Transverse colon (tissue), 3 donors: ENCODE measurements at regions not wholly inside any gene's neighbourhood (a gene's known extent, or its start where the extent isn't known, plus 50 kb on each side); places are given as distances from the start of the nearest gene placed in this dataset.

Experiments used
- CTCF ChIP-seq, 5 experiments: fragments of 200-600 bp in 3 of 5; fragments of 450-650 bp in 2 of 5; sonication (generic) in 3 of 5; IDR thresholded peaks; 1 replicate in 2 of 5; 2 replicates in 3 of 5; pipeline ENCODE4 v1.5.1; 2016 to 2017; ENCODE audit warnings: antibody characterized with exemption in 5 of 5, inconsistent platforms in 3 of 5, mild to moderate bottlenecking in 2 of 5, moderate library complexity in 1 of 5
- EP300 ChIP-seq: sonication (generic); formaldehyde crosslinking; IDR thresholded peaks from one replicate; pipeline ENCODE4 v1.6.1; 2017; ENCODE audit warnings: antibody characterized with exemption, low read depth
- POLR2A ChIP-seq: fragments of 450-650 bp; IDR thresholded peaks from one replicate; pipeline ENCODE4 v1.6.1; 2016; ENCODE audit warnings: antibody characterized with exemption, mild to moderate bottlenecking, moderate library complexity

GRCh38 chr1:215007880-215008279 is 74.7 kb upstream of the KCNK2 start:
- no peak for TF ChIP-seq CTCF (IDR thresholded peaks at IDR 0.05)
- no peak for TF ChIP-seq EP300
- no peak for TF ChIP-seq POLR2A
